ENCODE measurements at regions not wholly inside any gene's neighbourhood (a gene's known extent, or its start where the extent isn't known, plus 50 kb on each side); places are given as distances from the start of the nearest gene placed in this dataset.

DNA sequence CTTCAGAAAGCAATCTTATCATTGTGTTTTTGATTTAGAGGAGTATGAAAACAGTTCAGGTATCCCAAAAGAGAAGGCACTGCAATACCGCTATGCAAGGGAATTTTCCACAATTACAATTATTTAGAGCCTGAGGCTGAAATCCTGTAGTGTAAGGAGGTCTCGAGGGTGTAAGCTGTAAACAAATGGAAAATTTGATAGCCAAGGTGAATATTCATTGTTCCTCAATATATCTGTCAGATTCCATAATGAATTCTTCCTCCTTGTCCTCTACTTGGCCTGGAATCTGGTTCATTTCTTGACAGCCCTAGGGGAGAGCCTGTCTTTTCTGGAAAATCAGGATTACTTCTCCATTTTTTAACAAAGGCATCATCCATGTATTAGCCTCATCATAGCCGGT is 63.1 kb upstream of the SMARCA2 start:
- no peak for DNase-seq (ENCODE audit: extremely low spot score)
- TF ChIP-seq, protein P1, sequence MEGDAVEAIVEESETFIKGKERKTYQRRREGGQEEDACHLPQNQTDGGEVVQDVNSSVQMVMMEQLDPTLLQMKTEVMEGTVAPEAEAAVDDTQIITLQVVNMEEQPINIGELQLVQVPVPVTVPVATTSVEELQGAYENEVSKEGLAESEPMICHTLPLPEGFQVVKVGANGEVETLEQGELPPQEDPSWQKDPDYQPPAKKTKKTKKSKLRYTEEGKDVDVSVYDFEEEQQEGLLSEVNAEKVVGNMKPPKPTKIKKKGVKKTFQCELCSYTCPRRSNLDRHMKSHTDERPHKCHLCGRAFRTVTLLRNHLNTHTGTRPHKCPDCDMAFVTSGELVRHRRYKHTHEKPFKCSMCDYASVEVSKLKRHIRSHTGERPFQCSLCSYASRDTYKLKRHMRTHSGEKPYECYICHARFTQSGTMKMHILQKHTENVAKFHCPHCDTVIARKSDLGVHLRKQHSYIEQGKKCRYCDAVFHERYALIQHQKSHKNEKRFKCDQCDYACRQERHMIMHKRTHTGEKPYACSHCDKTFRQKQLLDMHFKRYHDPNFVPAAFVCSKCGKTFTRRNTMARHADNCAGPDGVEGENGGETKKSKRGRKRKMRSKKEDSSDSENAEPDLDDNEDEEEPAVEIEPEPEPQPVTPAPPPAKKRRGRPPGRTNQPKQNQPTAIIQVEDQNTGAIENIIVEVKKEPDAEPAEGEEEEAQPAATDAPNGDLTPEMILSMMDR (IDR thresholded peaks at IDR 0.05; ENCODE audit: control extremely low read depth, extremely low read depth, low read depth, missing control alignments): no peak
- POLR2A ChIA-PET: no interaction called here
- CTCF ChIA-PET: interaction anchor here (1.1 to 2.1 kb wide), 3 partner anchors 11 to 59 kb away, joined by 3 to 10 read pairs (median 8); no protein-coding TSS in a partner anchor

DNA sequence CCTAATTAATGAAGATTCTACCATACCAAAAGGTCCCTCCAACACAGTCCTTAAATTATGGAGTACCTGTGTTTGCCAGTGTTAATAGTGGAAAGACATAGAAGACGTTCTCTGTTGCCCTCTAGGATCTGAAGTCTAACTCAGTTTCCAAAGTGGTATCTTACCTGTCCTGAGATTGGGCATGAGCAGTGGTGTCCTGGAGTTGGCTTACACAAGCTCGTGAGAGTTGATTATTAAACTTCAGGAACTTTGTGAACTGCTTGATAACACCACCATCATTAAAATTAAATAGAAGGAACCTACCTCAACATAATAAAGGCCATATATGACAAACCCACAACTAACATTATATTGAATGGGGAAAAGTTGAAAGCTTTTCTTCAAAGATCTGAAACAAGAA is 60.9 kb upstream of the SMARCA2 start:
- no peak for DNase-seq (ENCODE audit: extremely low spot score)
- ChIA-PET CTCF (no interaction called here), POLR2A (no interaction called here)
- TF ChIP-seq, protein P1 (IDR thresholded peaks at IDR 0.05; ENCODE audit: control extremely low read depth, extremely low read depth, low read depth, missing control alignments): no peak

DNA sequence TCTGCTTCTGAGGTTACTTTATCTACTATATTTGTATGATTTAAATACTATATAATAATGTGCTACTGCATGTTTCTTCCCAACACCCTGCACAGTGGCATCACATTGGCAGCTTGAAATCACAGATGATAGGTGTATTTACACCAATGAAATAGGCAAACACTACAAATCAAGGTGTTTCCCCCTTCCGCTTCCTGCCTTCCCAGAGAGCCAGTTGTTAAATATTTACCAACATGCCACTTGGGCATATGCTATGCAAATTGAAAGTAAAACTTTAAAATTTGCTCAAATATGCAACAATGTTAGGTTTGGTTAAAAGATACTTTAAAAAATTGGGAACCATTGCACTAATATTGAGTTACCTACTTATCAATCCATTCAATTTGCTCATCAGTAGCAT is 58.2 kb upstream of the SMARCA2 start:
- POLR2A ChIA-PET: no interaction called here
- CTCF ChIA-PET: interaction anchor here (1.2 to 3.0 kb wide), 2 partner anchors 14 to 17 kb away, joined by 3 to 9 read pairs; no protein-coding TSS in a partner anchor
- TF ChIP-seq, protein P1 (IDR thresholded peaks at IDR 0.05; ENCODE audit: control extremely low read depth, extremely low read depth, low read depth, missing control alignments): no peak
- no peak for DNase-seq (ENCODE audit: extremely low spot score)

DNA sequence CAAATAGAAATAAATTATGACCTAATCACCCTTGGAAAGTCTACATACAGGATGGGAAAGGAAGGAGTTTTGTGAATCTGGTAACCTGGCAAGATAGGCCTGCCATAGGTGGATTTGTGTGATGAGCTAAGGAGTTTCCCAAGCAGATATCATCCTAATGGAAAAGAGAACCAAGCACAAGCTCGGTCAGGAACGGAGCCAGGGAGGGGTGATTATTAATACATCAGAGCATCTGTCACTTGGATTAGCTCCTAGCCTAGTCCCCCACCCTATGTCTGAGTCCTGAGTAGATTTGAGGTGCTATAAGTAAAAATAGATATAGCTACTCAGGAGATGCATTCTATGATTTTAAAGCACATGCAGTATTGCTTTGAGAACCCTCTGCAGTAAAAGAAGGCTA is 57.3 kb upstream of the SMARCA2 start:
- TF ChIP-seq, protein P1 (IDR thresholded peaks at IDR 0.05; ENCODE audit: control extremely low read depth, extremely low read depth, low read depth, missing control alignments): no peak
- ChIA-PET CTCF (interaction anchor here (1.0 to 3.0 kb wide), 4 partner anchors 11 to 505 kb away, joined by 3 to 9 read pairs (median 3); no protein-coding TSS in a partner anchor), POLR2A (no interaction called here)
- no peak for DNase-seq (ENCODE audit: extremely low spot score)

DNA sequence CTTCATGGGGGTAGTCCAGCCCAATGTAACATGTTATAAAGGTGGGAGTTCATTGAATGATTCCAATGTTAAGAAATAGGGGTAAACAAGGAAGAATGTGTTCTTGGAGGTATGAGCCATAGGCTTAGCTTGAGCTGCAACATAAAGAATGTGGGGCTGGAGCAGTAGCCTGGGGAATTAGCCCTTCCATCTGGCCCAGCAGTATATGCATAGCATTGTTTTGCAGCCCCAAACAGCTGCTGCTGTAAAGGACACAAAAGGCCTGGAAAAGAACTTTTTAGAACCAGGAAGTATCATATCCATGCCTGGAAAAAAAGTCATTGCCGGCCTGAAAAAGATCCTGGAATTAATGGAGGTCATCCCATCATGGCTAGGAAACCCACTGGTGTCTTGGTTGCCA is 55.8 kb upstream of the SMARCA2 start:
- ChIA-PET CTCF (interaction anchor here (1.0 to 3.0 kb wide), 2 partner anchors 13 to 17 kb away, joined by 3 to 9 read pairs; no protein-coding TSS in a partner anchor), POLR2A (no interaction called here)
- TF ChIP-seq, protein P1 (IDR thresholded peaks at IDR 0.05; ENCODE audit: control extremely low read depth, extremely low read depth, low read depth, missing control alignments): no peak
- no peak for DNase-seq (ENCODE audit: extremely low spot score)

DNA sequence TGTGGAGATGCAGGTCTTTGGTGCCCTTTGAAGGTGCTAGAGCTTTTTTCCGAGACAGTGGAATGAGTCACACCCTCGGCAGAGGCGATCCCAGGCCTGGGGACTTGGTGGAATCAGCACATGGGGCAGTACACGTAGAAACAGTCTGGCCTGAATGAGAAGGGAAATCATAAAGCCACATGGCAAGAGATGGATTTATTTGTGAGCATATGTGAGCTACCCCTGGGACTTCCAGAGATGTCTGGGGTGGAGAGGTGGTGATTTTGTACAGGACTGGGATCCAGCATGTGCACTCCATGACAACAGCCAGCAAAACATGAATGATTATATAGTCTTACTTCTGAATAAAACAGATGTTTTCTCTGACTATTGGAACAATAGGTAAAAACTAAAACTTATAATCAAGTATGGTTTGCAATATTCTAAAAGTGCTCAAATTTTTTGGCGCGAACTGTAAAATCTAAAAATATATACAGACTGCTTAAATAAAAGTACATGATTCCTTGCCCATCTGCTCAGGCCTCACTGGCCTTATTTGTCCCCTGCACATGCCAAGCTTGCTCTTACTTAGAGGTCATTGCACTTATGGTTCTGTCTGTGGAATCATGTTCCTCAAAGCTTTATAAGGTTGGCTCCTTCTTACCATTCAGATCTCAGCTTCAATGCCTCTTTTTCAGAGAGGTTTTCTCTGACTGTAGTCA is 54.7 kb upstream of the SMARCA2 start:
- ChIA-PET POLR2A (no interaction called here), CTCF (interaction anchor here (0.6 to 1.3 kb wide), 3 partner anchors 15 to 33 kb away, joined by 3 to 4 read pairs (median 3); no protein-coding TSS in a partner anchor)
- TF ChIP-seq, protein P1 (IDR thresholded peaks at IDR 0.05; ENCODE audit: control extremely low read depth, extremely low read depth, low read depth, missing control alignments): no peak
- DNase-seq (ENCODE audit: extremely low spot score): no peak

Measured in GM10248 (cell line).